DND-41 (cell line): ENCODE measurements at regions not wholly inside any gene's neighbourhood (a gene's known extent, or its start where the extent isn't known, plus 50 kb on each side); places are given as distances from the start of the nearest gene placed in this dataset.

Experiments used
- CTCF ChIP-seq: IDR thresholded peaks from 2 replicates; pipeline ENCODE4 v1.5.1; 2012; ENCODE audit warnings: borderline replicate concordance, low read length, moderate library complexity, mild to moderate bottlenecking; ENCODE audit not compliant: poor library complexity, severe bottlenecking; ENCODE audit errors: extremely low read depth
- EZH2 ChIP-seq: IDR thresholded peaks from 3 replicates; pipeline ENCODE4 v1.6.1; 2012; ENCODE audit warnings: borderline replicate concordance, low read depth, mild to moderate bottlenecking, moderate library complexity, low read length, inconsistent platforms; ENCODE audit not compliant: severe bottlenecking

GRCh38 chr3:26962492-26963360 is 340.2 kb downstream of the LRRC3B start:
- TF ChIP-seq CTCF (no peak), EZH2 (no peak)
